ENCODE measurements at regions not wholly inside any gene's neighbourhood (a gene's known extent, or its start where the extent isn't known, plus 50 kb on each side); places are given as distances from the start of the nearest gene placed in this dataset.

DNA sequence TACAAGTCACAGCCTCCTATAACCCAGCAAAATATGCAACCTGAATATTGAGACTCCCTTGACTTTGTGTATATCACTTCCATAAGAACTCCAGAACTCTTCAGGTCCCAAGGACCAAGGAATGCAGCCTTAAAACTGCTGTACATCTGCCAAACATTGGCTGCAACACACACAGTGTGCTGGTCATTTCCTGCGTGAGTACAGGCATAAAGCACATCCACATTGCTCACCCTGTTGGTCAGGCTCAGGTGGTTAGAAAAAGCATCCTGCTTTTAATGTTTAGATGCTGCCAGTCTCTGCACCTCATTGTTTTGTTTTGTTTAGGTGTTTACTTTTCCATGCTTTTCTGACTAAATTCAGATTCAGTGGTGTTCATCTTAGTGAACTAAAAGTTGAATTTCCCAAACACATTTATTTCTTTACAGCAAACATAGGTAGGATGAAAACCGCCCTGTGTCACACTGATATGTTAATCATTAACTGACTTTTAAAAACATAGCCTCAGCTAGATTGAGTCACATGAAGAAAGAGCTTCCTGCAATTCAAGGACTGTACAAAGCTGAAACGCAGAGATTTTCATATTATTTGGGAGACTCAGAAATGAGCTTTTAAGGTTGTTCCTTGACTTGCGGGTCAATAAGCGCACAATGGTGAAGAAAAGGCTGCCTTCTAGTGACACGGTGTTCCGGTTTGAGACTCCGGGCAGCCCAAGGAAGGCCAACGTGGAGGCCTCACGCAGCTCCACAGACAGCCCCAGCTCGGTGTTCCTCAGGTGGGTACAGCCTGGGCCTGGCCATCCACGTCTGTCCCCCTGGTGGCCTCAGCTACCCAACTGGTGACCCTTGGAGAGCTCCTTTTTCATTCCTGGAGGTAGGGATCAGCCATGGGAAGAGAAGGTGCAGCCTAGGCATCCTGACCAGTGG, 52.2 kb upstream of the GRAMD2B start (continued):
- TF ChIP-seq, protein P1, sequence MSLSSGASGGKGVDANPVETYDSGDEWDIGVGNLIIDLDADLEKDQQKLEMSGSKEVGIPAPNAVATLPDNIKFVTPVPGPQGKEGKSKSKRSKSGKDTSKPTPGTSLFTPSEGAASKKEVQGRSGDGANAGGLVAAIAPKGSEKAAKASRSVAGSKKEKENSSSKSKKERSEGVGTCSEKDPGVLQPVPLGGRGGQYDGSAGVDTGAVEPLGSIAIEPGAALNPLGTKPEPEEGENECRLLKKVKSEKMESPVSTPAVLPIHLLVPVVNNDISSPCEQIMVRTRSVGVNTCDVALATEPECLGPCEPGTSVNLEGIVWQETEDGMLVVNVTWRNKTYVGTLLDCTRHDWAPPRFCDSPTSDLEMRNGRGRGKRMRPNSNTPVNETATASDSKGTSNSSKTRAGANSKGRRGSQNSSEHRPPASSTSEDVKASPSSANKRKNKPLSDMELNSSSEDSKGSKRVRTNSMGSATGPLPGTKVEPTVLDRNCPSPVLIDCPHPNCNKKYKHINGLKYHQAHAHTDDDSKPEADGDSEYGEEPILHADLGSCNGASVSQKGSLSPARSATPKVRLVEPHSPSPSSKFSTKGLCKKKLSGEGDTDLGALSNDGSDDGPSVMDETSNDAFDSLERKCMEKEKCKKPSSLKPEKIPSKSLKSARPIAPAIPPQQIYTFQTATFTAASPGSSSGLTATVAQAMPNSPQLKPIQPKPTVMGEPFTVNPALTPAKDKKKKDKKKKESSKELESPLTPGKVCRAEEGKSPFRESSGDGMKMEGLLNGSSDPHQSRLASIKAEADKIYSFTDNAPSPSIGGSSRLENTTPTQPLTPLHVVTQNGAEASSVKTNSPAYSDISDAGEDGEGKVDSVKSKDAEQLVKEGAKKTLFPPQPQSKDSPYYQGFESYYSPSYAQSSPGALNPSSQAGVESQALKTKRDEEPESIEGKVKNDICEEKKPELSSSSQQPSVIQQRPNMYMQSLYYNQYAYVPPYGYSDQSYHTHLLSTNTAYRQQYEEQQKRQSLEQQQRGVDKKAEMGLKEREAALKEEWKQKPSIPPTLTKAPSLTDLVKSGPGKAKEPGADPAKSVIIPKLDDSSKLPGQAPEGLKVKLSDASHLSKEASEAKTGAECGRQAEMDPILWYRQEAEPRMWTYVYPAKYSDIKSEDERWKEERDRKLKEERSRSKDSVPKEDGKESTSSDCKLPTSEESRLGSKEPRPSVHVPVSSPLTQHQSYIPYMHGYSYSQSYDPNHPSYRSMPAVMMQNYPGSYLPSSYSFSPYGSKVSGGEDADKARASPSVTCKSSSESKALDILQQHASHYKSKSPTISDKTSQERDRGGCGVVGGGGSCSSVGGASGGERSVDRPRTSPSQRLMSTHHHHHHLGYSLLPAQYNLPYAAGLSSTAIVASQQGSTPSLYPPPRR (CRISPR knock-in tag; IDR thresholded peaks at IDR 0.05; ENCODE audit: borderline replicate concordance): 0 out of 2 replicates have a peak, but pooled peaks have one; percentile 51
- TF ChIP-seq, protein P2, sequence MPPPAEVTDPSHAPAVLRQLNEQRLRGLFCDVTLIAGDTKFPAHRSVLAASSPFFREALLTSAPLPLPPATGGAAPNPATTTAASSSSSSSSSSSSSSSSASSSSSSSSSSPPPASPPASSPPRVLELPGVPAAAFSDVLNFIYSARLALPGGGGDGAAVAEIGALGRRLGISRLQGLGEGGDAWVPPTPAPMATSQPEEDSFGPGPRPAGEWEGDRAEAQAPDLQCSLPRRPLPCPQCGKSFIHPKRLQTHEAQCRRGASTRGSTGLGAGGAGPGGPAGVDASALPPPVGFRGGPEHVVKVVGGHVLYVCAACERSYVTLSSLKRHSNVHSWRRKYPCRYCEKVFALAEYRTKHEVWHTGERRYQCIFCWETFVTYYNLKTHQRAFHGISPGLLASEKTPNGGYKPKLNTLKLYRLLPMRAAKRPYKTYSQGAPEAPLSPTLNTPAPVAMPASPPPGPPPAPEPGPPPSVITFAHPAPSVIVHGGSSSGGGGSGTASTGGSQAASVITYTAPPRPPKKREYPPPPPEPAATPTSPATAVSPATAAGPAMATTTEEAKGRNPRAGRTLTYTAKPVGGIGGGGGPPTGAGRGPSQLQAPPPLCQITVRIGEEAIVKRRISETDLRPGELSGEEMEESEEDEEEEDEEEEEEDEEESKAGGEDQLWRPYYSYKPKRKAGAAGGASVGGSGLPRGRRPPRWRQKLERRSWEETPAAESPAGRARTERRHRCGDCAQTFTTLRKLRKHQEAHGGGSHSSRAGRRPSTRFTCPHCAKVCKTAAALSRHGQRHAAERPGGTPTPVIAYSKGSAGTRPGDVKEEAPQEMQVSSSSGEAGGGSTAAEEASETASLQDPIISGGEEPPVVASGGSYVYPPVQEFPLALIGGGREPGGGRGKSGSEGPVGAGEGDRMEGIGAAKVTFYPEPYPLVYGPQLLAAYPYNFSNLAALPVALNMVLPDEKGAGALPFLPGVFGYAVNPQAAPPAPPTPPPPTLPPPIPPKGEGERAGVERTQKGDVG (CRISPR knock-in tag; IDR thresholded peaks at IDR 0.05; ENCODE audit: borderline replicate concordance): no peak
- TF ChIP-seq GTF2F1 (IDR thresholded peaks at IDR 0.05; ENCODE audit: low read length) (no peak), NFE2L2 (IDR thresholded peaks at IDR 0.05; ENCODE audit: low read length) (no peak), TCF12 (IDR thresholded peaks at IDR 0.05) (no peak), TCF12 (CRISPR knock-in tag; IDR thresholded peaks at IDR 0.05) (no peak), SOX13 (IDR thresholded peaks at IDR 0.05) (no peak), SOX13 (CRISPR knock-in tag; conservative IDR thresholded peaks at IDR 0.05 in 1 of 2, IDR thresholded peaks at IDR 0.05 in 1 of 2) (no peak), GLI4 (CRISPR knock-in tag; IDR thresholded peaks at IDR 0.05; ENCODE audit: borderline replicate concordance) (no peak), IRX3 (CRISPR knock-in tag; IDR thresholded peaks at IDR 0.05; ENCODE audit: borderline replicate concordance, low read depth) (0 out of 2 replicates have a peak, but pooled peaks have one; percentile 33), ZFY (CRISPR knock-in tag; IDR thresholded peaks at IDR 0.05) (peak; percentile 93), MEIS2 (CRISPR knock-in tag; IDR thresholded peaks at IDR 0.05) (no peak)
- TF ChIP-seq, protein P3, sequence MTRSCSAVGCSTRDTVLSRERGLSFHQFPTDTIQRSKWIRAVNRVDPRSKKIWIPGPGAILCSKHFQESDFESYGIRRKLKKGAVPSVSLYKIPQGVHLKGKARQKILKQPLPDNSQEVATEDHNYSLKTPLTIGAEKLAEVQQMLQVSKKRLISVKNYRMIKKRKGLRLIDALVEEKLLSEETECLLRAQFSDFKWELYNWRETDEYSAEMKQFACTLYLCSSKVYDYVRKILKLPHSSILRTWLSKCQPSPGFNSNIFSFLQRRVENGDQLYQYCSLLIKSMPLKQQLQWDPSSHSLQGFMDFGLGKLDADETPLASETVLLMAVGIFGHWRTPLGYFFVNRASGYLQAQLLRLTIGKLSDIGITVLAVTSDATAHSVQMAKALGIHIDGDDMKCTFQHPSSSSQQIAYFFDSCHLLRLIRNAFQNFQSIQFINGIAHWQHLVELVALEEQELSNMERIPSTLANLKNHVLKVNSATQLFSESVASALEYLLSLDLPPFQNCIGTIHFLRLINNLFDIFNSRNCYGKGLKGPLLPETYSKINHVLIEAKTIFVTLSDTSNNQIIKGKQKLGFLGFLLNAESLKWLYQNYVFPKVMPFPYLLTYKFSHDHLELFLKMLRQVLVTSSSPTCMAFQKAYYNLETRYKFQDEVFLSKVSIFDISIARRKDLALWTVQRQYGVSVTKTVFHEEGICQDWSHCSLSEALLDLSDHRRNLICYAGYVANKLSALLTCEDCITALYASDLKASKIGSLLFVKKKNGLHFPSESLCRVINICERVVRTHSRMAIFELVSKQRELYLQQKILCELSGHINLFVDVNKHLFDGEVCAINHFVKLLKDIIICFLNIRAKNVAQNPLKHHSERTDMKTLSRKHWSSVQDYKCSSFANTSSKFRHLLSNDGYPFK (CRISPR knock-in tag; IDR thresholded peaks at IDR 0.05; ENCODE audit: borderline replicate concordance): no peak
- TF ChIP-seq, protein P4, sequence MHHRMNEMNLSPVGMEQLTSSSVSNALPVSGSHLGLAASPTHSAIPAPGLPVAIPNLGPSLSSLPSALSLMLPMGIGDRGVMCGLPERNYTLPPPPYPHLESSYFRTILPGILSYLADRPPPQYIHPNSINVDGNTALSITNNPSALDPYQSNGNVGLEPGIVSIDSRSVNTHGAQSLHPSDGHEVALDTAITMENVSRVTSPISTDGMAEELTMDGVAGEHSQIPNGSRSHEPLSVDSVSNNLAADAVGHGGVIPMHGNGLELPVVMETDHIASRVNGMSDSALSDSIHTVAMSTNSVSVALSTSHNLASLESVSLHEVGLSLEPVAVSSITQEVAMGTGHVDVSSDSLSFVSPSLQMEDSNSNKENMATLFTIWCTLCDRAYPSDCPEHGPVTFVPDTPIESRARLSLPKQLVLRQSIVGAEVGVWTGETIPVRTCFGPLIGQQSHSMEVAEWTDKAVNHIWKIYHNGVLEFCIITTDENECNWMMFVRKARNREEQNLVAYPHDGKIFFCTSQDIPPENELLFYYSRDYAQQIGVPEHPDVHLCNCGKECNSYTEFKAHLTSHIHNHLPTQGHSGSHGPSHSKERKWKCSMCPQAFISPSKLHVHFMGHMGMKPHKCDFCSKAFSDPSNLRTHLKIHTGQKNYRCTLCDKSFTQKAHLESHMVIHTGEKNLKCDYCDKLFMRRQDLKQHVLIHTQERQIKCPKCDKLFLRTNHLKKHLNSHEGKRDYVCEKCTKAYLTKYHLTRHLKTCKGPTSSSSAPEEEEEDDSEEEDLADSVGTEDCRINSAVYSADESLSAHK (CRISPR knock-in tag; IDR thresholded peaks at IDR 0.05; ENCODE audit: borderline replicate concordance): no peak

Measured in HepG2 (cell line).